Cardiac muscle cell (in vitro differentiated cells and primary cell): ENCODE measurements at regions not wholly inside any gene's neighbourhood (a gene's known extent, or its start where the extent isn't known, plus 50 kb on each side); places are given as distances from the start of the nearest gene placed in this dataset.

Source experiments
- DNase-seq, 2 donors: peaks; one replicate each; pipeline versions ENCODE4 v3.0.0 to v3.0.0-alpha.2; 2010 to 2017; ENCODE audit warnings: low read depth in 1 of 2, low spot score in 1 of 2
- H3K27ac ChIP-seq: fragments of 200-600 bp; sonication (generic); 2 replicates; pipeline ENCODE4 v1.5.1; 2016
- H3K27me3 ChIP-seq: fragments of 200-600 bp; sonication (generic); 2 replicates; pipeline ENCODE4 v1.6.0; 2016; ENCODE audit warnings: control low read depth
- H3K36me3 ChIP-seq: fragments of 200-600 bp; sonication (generic); 2 replicates; pipeline ENCODE4 v1.5.1; 2016; ENCODE audit warnings: control low read depth
- H3K4me1 ChIP-seq: fragments of 200-600 bp; sonication (generic); 2 replicates; pipeline ENCODE4 v1.8.1; 2017; ENCODE audit warnings: low read depth, mild to moderate bottlenecking, mixed run types
- H3K4me3 ChIP-seq: fragments of 200-600 bp; sonication (generic); 2 replicates; pipeline ENCODE4 v1.5.1; 2016; ENCODE audit warnings: mild to moderate bottlenecking
- H3K9me3 ChIP-seq: fragments of 200-600 bp; sonication (generic); 2 replicates; pipeline ENCODE4 v1.5.1; 2017; ENCODE audit warnings: low read depth, mild to moderate bottlenecking, control low read depth
- CTCF ChIP-seq: IDR thresholded peaks from 2 replicates; pipeline ENCODE4 v1.5.1; 2012; ENCODE audit warnings: low read depth, mild to moderate bottlenecking, low read length

GRCh38 chr4:56224641-56225040 is 162.7 kb downstream of the AASDH start:
- no peaks in the 10 kb centered on the region for H3K9me3 ChIP-seq
- no peaks in the 10 kb centered on the region for H3K4me1 ChIP-seq
- DNase-seq: no peak
- no peak overlapping the region for H3K27ac ChIP-seq
- H3K4me3 ChIP-seq: no peak overlapping the region
- TF ChIP-seq CTCF: no peak
- no peaks in the 10 kb centered on the region for H3K36me3 ChIP-seq
- no peaks in the 10 kb centered on the region for H3K27me3 ChIP-seq

GRCh38 chr4:56222514-56222913 is 164.8 kb downstream of the AASDH start:
- H3K36me3 ChIP-seq: no peaks in the 10 kb centered on the region
- H3K4me1 ChIP-seq: no peaks in the 10 kb centered on the region
- H3K9me3 ChIP-seq: no peaks in the 10 kb centered on the region
- DNase-seq: no peak
- H3K27ac ChIP-seq: no peak overlapping the region
- H3K27me3 ChIP-seq: no peaks in the 10 kb centered on the region
- TF ChIP-seq CTCF: no peak
- H3K4me3 ChIP-seq: no peak overlapping the region

GRCh38 chr4:56220261-56220660 is 167.0 kb downstream of the AASDH start:
- Histone ChIP-seq H3K27me3 (no peaks in the 10 kb centered on the region), H3K36me3 (no peaks in the 10 kb centered on the region), H3K27ac (no peak overlapping the region), H3K9me3 (no peaks in the 10 kb centered on the region), H3K4me1 (no peaks in the 10 kb centered on the region), H3K4me3 (no peak overlapping the region)
- TF ChIP-seq CTCF: no peak
- no peak for DNase-seq

- no peak for DNase-seq
- H3K27ac ChIP-seq: no peak overlapping the region
- no peak for TF ChIP-seq CTCF
Measured at GRCh38 chr4:56219447-56219846, 167.8 kb downstream of the AASDH start.

GRCh38 chr4:56218230-56218895 is 168.9 kb downstream of the AASDH start:
- Histone ChIP-seq H3K27me3 (no peaks in the 10 kb centered on the region), H3K4me1 (no peaks in the 10 kb centered on the region), H3K9me3 (no peaks in the 10 kb centered on the region), H3K36me3 (no peaks in the 10 kb centered on the region), H3K4me3 (no peak overlapping the region), H3K27ac (no peak overlapping the region)
- no peak for DNase-seq
- TF ChIP-seq CTCF: no peak

More at GRCh38 chr4:56219447-56219846, 167.8 kb downstream of the AASDH start:
- H3K4me1 ChIP-seq: no peaks in the 10 kb centered on the region
- H3K36me3 ChIP-seq: no peaks in the 10 kb centered on the region
- no peaks in the 10 kb centered on the region for H3K27me3 ChIP-seq
- H3K9me3 ChIP-seq: no peaks in the 10 kb centered on the region
- no peak overlapping the region for H3K4me3 ChIP-seq
